ENCODE measurements at regions not wholly inside any gene's neighbourhood (a gene's known extent, or its start where the extent isn't known, plus 50 kb on each side); places are given as distances from the start of the nearest gene placed in this dataset.

DNA sequence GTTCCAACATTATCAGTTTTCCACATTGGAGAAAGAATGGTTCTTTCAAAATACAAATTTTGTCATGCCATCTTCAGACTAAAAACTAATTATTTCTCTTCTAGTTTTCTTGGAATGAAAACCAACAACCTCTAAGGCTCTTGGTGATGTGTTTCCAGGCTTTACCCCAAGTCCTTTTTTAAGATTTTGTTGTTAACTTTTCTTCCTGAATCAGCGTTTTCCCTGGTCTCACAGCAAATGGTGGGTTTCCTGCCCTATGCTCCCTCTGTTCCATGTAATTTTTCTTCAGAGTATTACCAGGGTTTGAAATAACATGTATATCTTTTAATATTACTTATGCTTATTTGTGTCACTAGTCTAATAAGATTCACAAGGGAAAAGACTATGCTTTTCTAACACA, 1311.9 kb downstream of the LRFN5 start:
- no peak overlapping the region for H3K27ac Mint-ChIP-seq
- DNase-seq (ENCODE audit: low spot score in 2 of 2) (no peak), ATAC-seq (ENCODE audit: low read depth) (no peak)
- no peaks in the 10 kb centered on the region for H3K4me1 Mint-ChIP-seq
- no peaks in the 10 kb centered on the region for H3K36me3 Mint-ChIP-seq
- no peaks in the 10 kb centered on the region for H3K27me3 Mint-ChIP-seq
- H3K9me3 Mint-ChIP-seq, result peaks cover 4% of the 10 kb centered on the region
- H3K4me3 Mint-ChIP-seq, result no peak overlapping the region

- Mint-ChIP-seq H3K4me3 (no peak overlapping the region), H3K27me3 (no peaks in the 10 kb centered on the region), H3K4me1 (no peaks in the 10 kb centered on the region), H3K36me3 (no peaks in the 10 kb centered on the region), H3K9me3 (peaks cover 1% of the 10 kb centered on the region), H3K27ac (no peak overlapping the region)
- DNase-seq (ENCODE audit: low spot score in 2 of 2) (no peak), ATAC-seq (ENCODE audit: low read depth) (no peak)
These were observed 1305.0 kb downstream of the LRFN5 start for GRCh38 chr14:42911642-42912041.

DNA sequence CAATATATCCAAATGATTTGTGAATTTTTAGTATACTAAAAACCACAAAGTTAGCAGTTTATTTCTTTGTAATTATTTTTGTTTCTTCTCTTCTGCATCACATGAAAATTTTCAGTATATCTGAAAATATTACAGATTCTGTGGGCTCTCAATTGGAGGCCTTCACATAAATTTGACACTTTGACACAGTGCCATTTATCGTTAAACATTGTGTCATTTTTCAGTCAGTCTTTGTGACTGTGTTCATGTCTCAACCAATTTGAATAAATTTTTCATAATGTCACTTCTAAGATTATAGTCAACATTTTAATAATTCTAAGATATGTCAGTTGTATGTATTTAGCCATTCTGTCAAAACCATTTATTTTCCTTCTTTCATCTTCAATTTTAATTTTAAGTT, 1303.0 kb downstream of the LRFN5 start:
- no peaks in the 10 kb centered on the region for H3K4me1 Mint-ChIP-seq
- peaks cover 1% of the 10 kb centered on the region for H3K9me3 Mint-ChIP-seq
- no peak overlapping the region for H3K4me3 Mint-ChIP-seq
- DNase-seq (ENCODE audit: low spot score in 2 of 2) (no peak), ATAC-seq (ENCODE audit: low read depth) (no peak)
- H3K27ac Mint-ChIP-seq, result no peak overlapping the region
- no peaks in the 10 kb centered on the region for H3K36me3 Mint-ChIP-seq
- no peaks in the 10 kb centered on the region for H3K27me3 Mint-ChIP-seq

DNA sequence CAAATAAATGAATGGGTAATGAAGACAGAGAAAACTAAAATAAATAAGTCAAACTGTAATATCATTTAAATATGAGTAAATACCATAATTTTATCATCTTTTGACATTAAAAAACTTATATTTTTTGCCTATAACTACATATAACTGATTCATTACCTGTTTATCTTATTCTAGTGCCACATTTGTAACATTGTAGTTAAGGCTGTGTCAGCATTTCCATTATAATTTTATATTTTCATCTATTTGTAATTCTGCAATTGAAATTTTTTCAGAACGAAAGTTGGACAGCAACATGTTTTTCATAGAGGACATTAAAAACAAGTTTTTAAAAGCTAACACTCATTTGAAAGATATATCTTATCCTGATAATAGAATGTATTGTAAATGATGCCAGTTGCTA, 1286.5 kb downstream of the LRFN5 start:
- Mint-ChIP-seq H3K27me3 (no peaks in the 10 kb centered on the region), H3K27ac (no peak overlapping the region), H3K36me3 (no peaks in the 10 kb centered on the region), H3K9me3 (peaks cover 1% of the 10 kb centered on the region), H3K4me3 (no peak overlapping the region), H3K4me1 (no peaks in the 10 kb centered on the region)
- ATAC-seq (ENCODE audit: low read depth) (no peak), DNase-seq (ENCODE audit: low spot score in 2 of 2) (no peak)

DNA sequence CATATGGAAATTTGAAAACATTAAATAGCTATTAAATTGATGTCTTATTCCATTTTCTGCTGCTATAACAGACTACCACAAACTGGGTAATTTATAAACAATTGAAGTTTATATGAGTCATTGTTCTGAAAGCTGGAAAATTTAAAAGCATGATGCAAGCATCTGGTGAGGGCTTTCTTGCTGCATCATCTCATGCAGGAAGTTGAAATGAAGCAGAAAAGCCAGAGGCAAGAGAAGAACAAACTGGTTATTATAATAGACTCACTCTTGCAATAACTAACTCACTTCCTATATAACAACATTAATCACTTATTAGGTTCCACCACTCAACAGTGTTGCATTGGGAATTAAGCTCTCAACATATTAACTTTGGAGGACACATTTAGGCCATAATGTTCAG, 1277.4 kb downstream of the LRFN5 start:
- no peak overlapping the region for H3K4me3 Mint-ChIP-seq
- H3K27me3 Mint-ChIP-seq, result no peaks in the 10 kb centered on the region
- ATAC-seq (ENCODE audit: low read depth) (no peak), DNase-seq (ENCODE audit: low spot score in 2 of 2) (no peak)
- H3K27ac Mint-ChIP-seq, result no peak overlapping the region
- no peaks in the 10 kb centered on the region for H3K36me3 Mint-ChIP-seq
- H3K9me3 Mint-ChIP-seq, result peaks cover 1% of the 10 kb centered on the region
- no peaks in the 10 kb centered on the region for H3K4me1 Mint-ChIP-seq

- Mint-ChIP-seq H3K4me1 (no peaks in the 10 kb centered on the region), H3K27me3 (no peaks in the 10 kb centered on the region), H3K4me3 (no peak overlapping the region), H3K27ac (no peak overlapping the region), H3K36me3 (no peaks in the 10 kb centered on the region), H3K9me3 (no peaks in the 10 kb centered on the region)
- DNase-seq (ENCODE audit: low spot score in 2 of 2), result no peak
- no peak for ATAC-seq (ENCODE audit: low read depth)
These were observed 1271.0 kb downstream of the LRFN5 start for GRCh38 chr14:42877716-42878115.

DNA sequence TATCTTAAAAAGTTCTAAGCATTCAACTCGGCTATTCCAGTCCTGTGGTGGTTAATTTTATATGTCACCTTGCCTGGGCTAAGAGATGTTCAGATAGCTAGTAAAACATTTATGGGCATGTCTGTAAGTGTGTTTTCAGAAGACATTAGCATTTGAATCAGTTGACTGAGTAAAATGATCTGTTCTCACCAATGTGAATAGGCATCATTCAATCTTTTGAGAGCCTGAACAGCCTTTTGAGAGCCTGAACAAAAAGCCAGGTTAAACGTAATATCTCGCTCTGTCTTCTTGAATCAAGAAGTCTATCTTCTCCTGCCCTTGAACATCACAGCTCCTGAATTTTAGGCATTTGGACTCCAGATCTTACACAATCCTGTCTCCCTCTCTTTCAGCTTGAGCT, 1266.1 kb downstream of the LRFN5 start:
- Mint-ChIP-seq H3K36me3 (no peaks in the 10 kb centered on the region), H3K4me1 (no peaks in the 10 kb centered on the region), H3K27ac (no peak overlapping the region), H3K27me3 (no peaks in the 10 kb centered on the region), H3K9me3 (no peaks in the 10 kb centered on the region), H3K4me3 (no peak overlapping the region)
- no peak for DNase-seq (ENCODE audit: low spot score in 2 of 2)
- ATAC-seq (ENCODE audit: low read depth), result no peak

DNA sequence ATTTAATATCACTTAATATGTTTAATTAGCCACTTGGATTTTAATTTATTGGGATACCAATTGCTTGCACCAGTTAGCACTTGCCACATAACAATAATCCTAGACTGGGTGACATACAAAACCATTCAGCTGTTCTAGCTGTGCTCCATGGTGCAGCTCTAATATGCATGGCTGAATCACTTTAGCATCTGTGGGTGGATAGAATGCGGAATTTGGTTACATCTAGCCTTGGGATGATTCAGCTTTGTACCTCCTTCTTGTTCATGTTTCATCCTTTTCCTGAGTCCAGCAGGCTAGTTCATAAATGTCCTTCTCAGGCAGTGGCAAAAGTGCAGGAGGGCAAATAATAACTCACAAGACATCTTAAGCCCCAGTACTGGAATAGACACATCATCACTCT, 1263.0 kb downstream of the LRFN5 start:
- Mint-ChIP-seq H3K36me3 (no peaks in the 10 kb centered on the region), H3K27ac (no peak overlapping the region), H3K4me3 (no peak overlapping the region), H3K27me3 (no peaks in the 10 kb centered on the region), H3K9me3 (no peaks in the 10 kb centered on the region), H3K4me1 (no peaks in the 10 kb centered on the region)
- DNase-seq (ENCODE audit: low spot score in 2 of 2) (no peak), ATAC-seq (ENCODE audit: low read depth) (no peak)

DNA sequence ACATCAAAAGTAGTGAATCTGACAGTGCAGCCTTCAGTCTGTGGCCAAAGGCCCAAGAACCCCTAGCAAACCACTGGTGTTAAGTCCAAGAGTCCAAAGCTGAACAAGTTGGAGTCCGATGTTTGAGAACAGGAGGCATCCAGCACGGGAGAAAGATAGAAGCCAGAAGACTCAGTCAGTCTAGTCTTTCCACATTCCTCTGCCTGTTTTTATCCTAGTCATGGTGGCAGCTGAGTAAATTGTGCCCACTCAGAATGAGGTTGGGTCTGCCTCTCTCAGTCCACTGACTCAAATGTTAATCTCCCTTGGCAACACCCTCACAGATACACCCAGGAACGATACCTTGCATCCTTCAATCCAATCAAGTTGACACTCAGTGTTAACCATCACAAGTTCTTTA, 1255.4 kb downstream of the LRFN5 start:
- Mint-ChIP-seq H3K27ac (no peak overlapping the region), H3K36me3 (no peaks in the 10 kb centered on the region), H3K9me3 (peaks cover 2% of the 10 kb centered on the region), H3K4me1 (no peaks in the 10 kb centered on the region), H3K4me3 (no peak overlapping the region), H3K27me3 (no peaks in the 10 kb centered on the region)
- no peak for DNase-seq (ENCODE audit: low spot score in 2 of 2)
- ATAC-seq (ENCODE audit: low read depth), result no peak

DNA sequence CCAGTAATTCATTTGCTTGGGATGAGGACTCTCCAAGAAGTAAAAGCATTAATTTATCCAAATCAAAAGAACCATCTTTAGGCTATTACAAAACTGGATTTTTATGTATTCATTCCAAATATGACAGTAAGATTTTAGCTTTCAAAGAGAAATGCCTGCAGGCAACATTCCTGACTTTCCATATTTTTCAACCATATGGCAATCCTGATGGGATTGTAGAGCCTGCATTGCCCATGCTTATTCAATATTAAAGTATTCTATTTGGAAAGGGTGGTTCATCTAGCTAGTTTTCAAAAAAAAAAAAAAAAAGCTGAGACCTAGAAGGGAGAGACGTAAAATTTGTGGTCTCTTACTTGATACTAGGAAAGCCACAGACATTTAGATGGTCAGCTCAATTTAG, 1253.7 kb downstream of the LRFN5 start:
- Mint-ChIP-seq H3K27ac (no peak overlapping the region), H3K27me3 (no peaks in the 10 kb centered on the region), H3K36me3 (no peaks in the 10 kb centered on the region), H3K4me1 (no peaks in the 10 kb centered on the region), H3K9me3 (peaks cover 2% of the 10 kb centered on the region), H3K4me3 (no peak overlapping the region)
- ATAC-seq (ENCODE audit: low read depth) (no peak), DNase-seq (ENCODE audit: low spot score in 2 of 2) (no peak)

GRCh38 chr14:42856106-42856505, 1249.4 kb downstream of the LRFN5 start:
- DNase-seq (ENCODE audit: low spot score in 2 of 2), result no peak
- Mint-ChIP-seq H3K27ac (no peak overlapping the region), H3K9me3 (peaks cover 2% of the 10 kb centered on the region), H3K36me3 (no peaks in the 10 kb centered on the region), H3K27me3 (no peaks in the 10 kb centered on the region), H3K4me1 (no peaks in the 10 kb centered on the region), H3K4me3 (no peak overlapping the region)
- ATAC-seq (ENCODE audit: low read depth), result no peak

- Mint-ChIP-seq H3K27me3 (no peaks in the 10 kb centered on the region), H3K36me3 (no peaks in the 10 kb centered on the region)
- DNase-seq (ENCODE audit: low spot score in 2 of 2), result no peak
These were observed 1248.4 kb downstream of the LRFN5 start for GRCh38 chr14:42855085-42855484.

DNA sequence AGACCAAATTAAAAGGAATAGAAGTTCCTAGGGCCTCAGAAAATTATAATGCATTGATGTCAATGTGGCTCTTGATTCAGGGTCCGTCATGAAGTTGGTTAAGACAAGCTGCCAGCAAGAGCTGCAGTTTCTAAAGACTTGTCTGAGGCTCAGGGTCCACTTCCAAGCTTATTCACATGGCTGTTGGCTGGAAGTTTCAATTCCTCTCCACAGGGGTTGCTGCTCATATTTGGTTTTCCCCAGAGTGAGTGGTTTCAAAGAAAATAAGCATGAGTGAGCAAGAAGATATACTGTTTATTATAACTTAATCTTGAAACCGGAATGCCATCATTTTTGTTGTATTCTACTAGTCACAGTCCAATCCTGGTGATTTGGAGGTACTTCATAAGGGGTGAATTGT, 1247.4 kb downstream of the LRFN5 start:
- Mint-ChIP-seq H3K4me1 (no peaks in the 10 kb centered on the region), H3K9me3 (no peaks in the 10 kb centered on the region), H3K27ac (no peak overlapping the region), H3K4me3 (no peak overlapping the region), H3K27me3 (no peaks in the 10 kb centered on the region), H3K36me3 (no peaks in the 10 kb centered on the region)
- DNase-seq (ENCODE audit: low spot score in 2 of 2) (no peak), ATAC-seq (ENCODE audit: low read depth) (no peak)

More at GRCh38 chr14:42855085-42855484, 1248.4 kb downstream of the LRFN5 start:
- Mint-ChIP-seq H3K4me1 (no peaks in the 10 kb centered on the region), H3K4me3 (no peak overlapping the region), H3K9me3 (peaks cover 2% of the 10 kb centered on the region), H3K27ac (no peak overlapping the region)
- ATAC-seq (ENCODE audit: low read depth), result no peak

DNA sequence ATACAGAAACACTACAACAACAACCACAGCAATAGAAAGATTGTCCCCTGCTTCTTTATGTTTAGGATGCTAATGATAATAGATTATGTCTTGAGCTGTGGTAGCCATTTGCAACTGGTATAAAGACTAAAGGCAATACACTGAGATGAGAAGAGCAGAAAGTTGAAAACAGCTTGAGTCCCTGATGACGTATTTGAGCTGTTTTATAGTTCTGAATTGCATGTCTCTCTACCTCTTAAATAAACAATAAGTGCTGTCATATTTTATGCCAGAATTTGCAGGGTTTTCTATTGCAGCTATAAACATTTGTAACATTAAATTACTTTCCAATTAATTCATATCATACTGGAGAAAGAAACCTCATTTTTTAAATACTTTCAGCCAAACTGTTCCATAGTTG, 1242.0 kb downstream of the LRFN5 start:
- Mint-ChIP-seq H3K27ac (no peak overlapping the region), H3K4me3 (no peak overlapping the region), H3K36me3 (no peaks in the 10 kb centered on the region), H3K27me3 (no peaks in the 10 kb centered on the region), H3K4me1 (no peaks in the 10 kb centered on the region), H3K9me3 (no peaks in the 10 kb centered on the region)
- no peak for ATAC-seq (ENCODE audit: low read depth)
- no peak for DNase-seq (ENCODE audit: low spot score in 2 of 2)

- H3K27ac Mint-ChIP-seq, result no peak overlapping the region
- no peak for DNase-seq (ENCODE audit: low spot score in 2 of 2)
- peaks cover 1% of the 10 kb centered on the region for H3K9me3 Mint-ChIP-seq
- H3K36me3 Mint-ChIP-seq, result no peaks in the 10 kb centered on the region
- H3K4me1 Mint-ChIP-seq, result no peaks in the 10 kb centered on the region
- H3K27me3 Mint-ChIP-seq, result no peaks in the 10 kb centered on the region
- no peak overlapping the region for H3K4me3 Mint-ChIP-seq
- ATAC-seq (ENCODE audit: low read depth), result no peak
These were observed 1208.1 kb downstream of the LRFN5 start for GRCh38 chr14:42814817-42815216.

- Mint-ChIP-seq H3K36me3 (no peaks in the 10 kb centered on the region), H3K4me1 (no peaks in the 10 kb centered on the region), H3K27me3 (no peaks in the 10 kb centered on the region), H3K27ac (no peak overlapping the region), H3K9me3 (no peaks in the 10 kb centered on the region), H3K4me3 (no peak overlapping the region)
- ATAC-seq (ENCODE audit: low read depth) (no peak), DNase-seq (ENCODE audit: low spot score in 2 of 2) (no peak)
These were observed 1200.2 kb downstream of the LRFN5 start for GRCh38 chr14:42806909-42807315.

Data from memory B cell (primary cell).